Panc1 (cell line): ENCODE measurements at regions not wholly inside any gene's neighbourhood (a gene's known extent, or its start where the extent isn't known, plus 50 kb on each side); places are given as distances from the start of the nearest gene placed in this dataset.

Source experiments
- ATAC-seq: fragments of 200-7000 bp; cut with Tn5 transposase; 2 replicates; pipeline ENCODE4 v1.9.1; 2020; ENCODE audit warnings: mild to moderate bottlenecking, moderate library complexity
- BruUV-seq: library from RNA; stranded (reverse); fragments of 400-500 nt; replicated peaks from 2 replicates; lab custom pipeline; 2021; lab: Mats Ljungman, UMichigan
- CTCF ChIA-PET: fragments of 300-600 bp; sonication (Branson Sonifier 250); formaldehyde crosslinking; loops from one replicate; lab custom pipeline; 2022; ENCODE audit warnings: antibody characterized with exemption; lab: Charles Lee
- POLR2A ChIA-PET: fragments of 300-600 bp; sonication (Branson Sonifier 250); formaldehyde crosslinking; loops from one replicate; lab custom pipeline; 2022; ENCODE audit warnings: antibody characterized with exemption; lab: Charles Lee
- DNase-seq: peaks from one replicate; pipeline ENCODE4 v3.0.0-alpha.2; 2010; ENCODE audit warnings: low read depth, low spot score
- H3K27ac ChIP-seq: 2 replicates; pipeline ENCODE4 v1.5.1; 2011; ENCODE audit warnings: mild to moderate bottlenecking, low read length, inconsistent platforms
- H3K27me3 ChIP-seq: fragments of 200-500 bp; sonication (Bioruptor generic); 2 replicates; pipeline ENCODE4 v1.6.0; 2014; ENCODE audit warnings: low read length, inconsistent platforms; ENCODE audit not compliant: control insufficient read depth, insufficient read depth
- H3K36me3 ChIP-seq: fragments of 200-500 bp; sonication (Bioruptor generic); 2 replicates; pipeline ENCODE4 v1.5.1; 2014; ENCODE audit warnings: inconsistent platforms, mild to moderate bottlenecking, low read length, moderate library complexity; ENCODE audit not compliant: control insufficient read depth, insufficient read depth
- H3K4me1 ChIP-seq: 2 replicates; pipeline ENCODE4 v1.5.1; 2011; ENCODE audit warnings: inconsistent platforms, mild to moderate bottlenecking, low read length, moderate library complexity; ENCODE audit not compliant: control insufficient read depth, insufficient read depth
- H3K4me3 ChIP-seq, 2 experiments: 2 replicates each; pipeline ENCODE4 v1.5.1; 2011 to 2012; ENCODE audit warnings: low read depth in 2 of 2, low read length in 2 of 2, mild to moderate bottlenecking in 2 of 2, inconsistent platforms in 1 of 2, moderate library complexity in 1 of 2
- H3K9me3 ChIP-seq: fragments of 200-500 bp; sonication (Bioruptor generic); 2 replicates; pipeline ENCODE4 v1.5.1; 2014; ENCODE audit warnings: low read depth, mild to moderate bottlenecking, inconsistent platforms, low read length, moderate library complexity; ENCODE audit not compliant: control insufficient read depth, insufficient read depth
- CTCF ChIP-seq: fragments of 450-650 bp; IDR thresholded peaks from 2 replicates; pipeline ENCODE4 v1.5.1; 2017; ENCODE audit warnings: mild to moderate bottlenecking
- POLR2AphosphoS5 ChIP-seq: IDR thresholded peaks from 2 replicates; pipeline ENCODE4 v1.6.1; 2012; ENCODE audit warnings: mild to moderate bottlenecking, low read depth, low read length, moderate library complexity
- REST ChIP-seq, 2 experiments: IDR thresholded peaks; 2 replicates each; pipeline ENCODE4 v1.6.1; 2011 to 2012; ENCODE audit warnings: low read depth in 2 of 2, control low read depth in 1 of 2, low read length in 1 of 2, mild to moderate bottlenecking in 1 of 2, moderate library complexity in 1 of 2; ENCODE audit not compliant: insufficient read depth in 1 of 2
- SIN3A ChIP-seq: IDR thresholded peaks from 2 replicates; pipeline ENCODE4 v1.6.1; 2012; ENCODE audit warnings: low read depth, mild to moderate bottlenecking, low read length, moderate library complexity, borderline replicate concordance; ENCODE audit not compliant: insufficient read depth
- TCF7L2 ChIP-seq: IDR thresholded peaks from 2 replicates; pipeline ENCODE4 v1.6.1; 2011; ENCODE audit warnings: mild to moderate bottlenecking, low read depth, low read length, inconsistent platforms
- in situ Hi-C: cut with HindIII; loops from 2 replicates; pipeline ENCODE4 v1.10.0; 2016; ENCODE audit warnings: low sequenced_read_pairs, low pct_unique_long_range_greater_than_20kb
- intact Hi-C: fragments of 100-400 bp; cut with micrococcal nuclease; formaldehyde crosslinking; loops from one replicate; pipeline ENCODE4 v1.10.0; 2022; ENCODE audit not compliant: unreplicated experiment

- TF ChIP-seq REST (IDR thresholded peaks at IDR 0.05; ENCODE audit: insufficient read depth in 1 of 2, low read depth in 2 of 2, low read length in 1 of 2) = no peak
- TF ChIP-seq TCF7L2 = no peak
- no peak for TF ChIP-seq POLR2AphosphoS5
- no peak for TF ChIP-seq CTCF
- TF ChIP-seq SIN3A = no peak
- intact Hi-C loops (no loop called here), in situ Hi-C loops (no loop called here)
- no peak overlapping the region for H3K27ac ChIP-seq
- ChIA-PET POLR2A (no interaction called here), CTCF (no interaction called here)
- H3K27me3 ChIP-seq = no peaks in the 10 kb centered on the region
- no TSS peak for BruUV-seq
- DNase-seq (no peak), ATAC-seq (no peak)
- H3K36me3 ChIP-seq = no peaks in the 10 kb centered on the region
- H3K4me3 ChIP-seq = no peak overlapping the region
- H3K9me3 ChIP-seq = no peaks in the 10 kb centered on the region
- H3K4me1 ChIP-seq = no peaks in the 10 kb centered on the region
Observed at GRCh38 chr13:80717776-80718175, 376.9 kb upstream of the SPRY2 start.

- Histone ChIP-seq H3K4me3 (no peak overlapping the region), H3K9me3 (no peaks in the 10 kb centered on the region), H3K27me3 (no peaks in the 10 kb centered on the region), H3K4me1 (no peaks in the 10 kb centered on the region), H3K36me3 (no peaks in the 10 kb centered on the region), H3K27ac (no peak overlapping the region)
- in situ Hi-C loops (no loop called here), intact Hi-C loops (no loop called here)
- CTCF ChIA-PET = no interaction called here
- BruUV-seq = no TSS peak
- no peak for DNase-seq
- POLR2A ChIA-PET = no interaction called here
- ATAC-seq = no peak
- no peak for TF ChIP-seq CTCF
- no peak for TF ChIP-seq POLR2AphosphoS5
- no peak for TF ChIP-seq SIN3A
- TF ChIP-seq TCF7L2 = no peak
- TF ChIP-seq REST (IDR thresholded peaks at IDR 0.05; ENCODE audit: insufficient read depth in 1 of 2, low read depth in 2 of 2, low read length in 1 of 2) = no peak
Observed at GRCh38 chr13:80716610-80717081, 375.7 kb upstream of the SPRY2 start.
